Naive thymus-derived CD8-positive, alpha-beta T cell (primary cell): ENCODE measurements at regions not wholly inside any gene's neighbourhood (a gene's known extent, or its start where the extent isn't known, plus 50 kb on each side); places are given as distances from the start of the nearest gene placed in this dataset.

Experiments
- ATAC-seq, 2 donors: fragments of 150-1000 bp; cut with Tn5 transposase in 1 of 2; sonication (Bioruptor Pico), chemical (Tn5 transposase) in 1 of 2; 1 replicate in 1 of 2; 2 replicates in 1 of 2; pipeline ENCODE4 v1.10.0; 2021; ENCODE audit warnings: mild to moderate bottlenecking in 2 of 2, moderate library complexity in 2 of 2
- POLR2A ChIA-PET: fragments of 350-600 bp; sonication (Branson Sonifier 250); formaldehyde crosslinking; loops from one replicate; lab custom pipeline; 2021; ENCODE audit warnings: antibody characterized with exemption; lab: Charles Lee
- DNase-seq, 10 donors: peaks; one replicate each; pipeline versions ENCODE4 v3.0.0 to v3.0.0-alpha.2; 2020 to 2022
- H3K27ac Mint-ChIP-seq, 10 donors: one replicate each; pipeline ENCODE4 v1.8.0; 2020 to 2022; ENCODE audit warnings: mild to moderate bottlenecking in 10 of 10, mixed read lengths in 10 of 10, moderate library complexity in 4 of 10, inconsistent platforms in 1 of 10
- H3K27me3 Mint-ChIP-seq, 5 donors: one replicate each; pipeline ENCODE4 v1.8.0; 2021 to 2022; ENCODE audit warnings: mixed read lengths in 5 of 5
- H3K36me3 Mint-ChIP-seq, 3 donors: one replicate each; pipeline ENCODE4 v1.8.0; 2020 to 2022; ENCODE audit warnings: mixed read lengths in 3 of 3, mild to moderate bottlenecking in 2 of 3, inconsistent platforms in 1 of 3
- H3K4me1 Mint-ChIP-seq, 4 donors: one replicate each; pipeline ENCODE4 v1.8.0; 2021 to 2022; ENCODE audit warnings: mixed read lengths in 4 of 4
- H3K4me3 Mint-ChIP-seq, 10 donors: one replicate each; pipeline ENCODE4 v1.8.0; 2020 to 2022; ENCODE audit warnings: mild to moderate bottlenecking in 10 of 10, mixed read lengths in 10 of 10, moderate library complexity in 6 of 10, inconsistent platforms in 1 of 10
- H3K9me3 Mint-ChIP-seq, 9 donors: one replicate each; pipeline ENCODE4 v1.8.0; 2020 to 2022; ENCODE audit warnings: mixed read lengths in 9 of 9, mild to moderate bottlenecking in 3 of 9, inconsistent platforms in 1 of 9, moderate library complexity in 1 of 9

- Mint-ChIP-seq H3K36me3 (no peaks in the 10 kb centered on the region), H3K27me3 (no peaks in the 10 kb centered on the region), H3K4me1 (no peaks in the 10 kb centered on the region), H3K4me3 (no peak overlapping the region), H3K9me3 (peaks cover 0 to 15% (median 2%) of the 10 kb centered on the region in 9 donors), H3K27ac (no peak overlapping the region)
- ATAC-seq = no peak
- no peak for DNase-seq
- POLR2A ChIA-PET = no interaction called here
Observed at GRCh38 chr2:163849756-163850435, 114.1 kb upstream of the FIGN start.

- H3K4me1 Mint-ChIP-seq = no peaks in the 10 kb centered on the region
- no peak for ATAC-seq
- DNase-seq = no peak
- peaks cover 0 to 2% (median 0%) of the 10 kb centered on the region in 5 donors for H3K27me3 Mint-ChIP-seq
- peaks cover 0 to 10% (median 0%) of the 10 kb centered on the region in 9 donors for H3K9me3 Mint-ChIP-seq
- H3K36me3 Mint-ChIP-seq = no peaks in the 10 kb centered on the region
- H3K4me3 Mint-ChIP-seq = no peak overlapping the region
- POLR2A ChIA-PET = no interaction called here
- H3K27ac Mint-ChIP-seq = no peak overlapping the region
Observed at GRCh38 chr2:163838890-163839289, 103.1 kb upstream of the FIGN start.

- Mint-ChIP-seq H3K4me3 (no peak overlapping the region), H3K27me3 (peaks cover 0 to 2% (median 0%) of the 10 kb centered on the region in 5 donors), H3K36me3 (no peaks in the 10 kb centered on the region), H3K9me3 (peaks cover 0 to 10% (median 2%) of the 10 kb centered on the region in 9 donors), H3K27ac (no peak overlapping the region), H3K4me1 (no peaks in the 10 kb centered on the region)
- POLR2A ChIA-PET = no interaction called here
- no peak for DNase-seq
- no peak for ATAC-seq
Observed at GRCh38 chr2:163836167-163836566, 100.4 kb upstream of the FIGN start.

DNA sequence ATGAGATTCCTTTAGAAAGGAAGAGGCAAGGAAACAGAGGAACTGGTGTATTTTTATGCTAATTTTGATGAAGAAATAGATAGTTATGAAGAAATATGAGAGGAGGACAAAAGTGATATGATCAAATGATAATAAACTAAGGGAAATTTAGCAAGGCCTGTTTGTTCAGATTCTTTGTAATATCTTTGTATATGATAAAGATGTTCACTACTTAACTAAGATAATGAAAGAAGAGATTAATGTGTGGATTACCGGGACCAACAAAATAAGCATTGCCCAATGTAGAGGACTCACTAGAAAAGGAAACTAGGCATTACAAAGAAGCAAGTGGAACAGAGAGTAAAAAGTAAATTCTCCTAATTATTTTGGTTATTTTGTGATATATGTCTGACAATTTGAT is 99.0 kb upstream of the FIGN start:
- no peak for ATAC-seq
- POLR2A ChIA-PET = no interaction called here
- H3K9me3 Mint-ChIP-seq = peaks cover 0 to 5% (median 2%) of the 10 kb centered on the region in 9 donors
- peaks cover 0 to 2% (median 0%) of the 10 kb centered on the region in 5 donors for H3K27me3 Mint-ChIP-seq
- no peak overlapping the region for H3K4me3 Mint-ChIP-seq
- no peak for DNase-seq
- H3K27ac Mint-ChIP-seq = no peak overlapping the region
- H3K4me1 Mint-ChIP-seq = no peaks in the 10 kb centered on the region
- no peaks in the 10 kb centered on the region for H3K36me3 Mint-ChIP-seq

DNA sequence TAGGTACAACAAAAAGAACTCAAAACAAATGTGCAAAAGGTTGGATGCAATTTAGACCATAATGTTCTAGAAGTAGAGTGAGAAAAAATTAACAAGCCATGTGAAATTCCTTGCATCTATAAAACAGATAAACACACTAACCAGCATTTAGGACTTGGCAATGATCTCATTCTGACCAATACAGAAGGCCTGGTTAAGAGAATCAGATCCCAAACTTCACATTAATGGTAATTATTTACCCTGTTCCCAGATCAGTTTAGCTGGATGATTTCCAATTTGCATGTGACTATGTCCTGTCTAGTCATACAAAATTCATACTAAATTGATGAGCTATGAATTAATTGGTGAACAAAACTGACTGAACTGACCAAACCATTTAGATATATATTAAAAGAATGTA is 98.4 kb upstream of the FIGN start:
- ATAC-seq = no peak
- peaks cover 0 to 10% (median 5%) of the 10 kb centered on the region in 9 donors for H3K9me3 Mint-ChIP-seq
- no peak overlapping the region for H3K27ac Mint-ChIP-seq
- DNase-seq = no peak
- H3K4me3 Mint-ChIP-seq = no peak overlapping the region
- peaks cover 0 to 2% (median 0%) of the 10 kb centered on the region in 5 donors for H3K27me3 Mint-ChIP-seq
- H3K36me3 Mint-ChIP-seq = peaks cover 0 to 4% (median 0%) of the 10 kb centered on the region in 3 donors
- POLR2A ChIA-PET = no interaction called here
- H3K4me1 Mint-ChIP-seq = peaks cover 0 to 3% (median 0%) of the 10 kb centered on the region in 4 donors

DNA sequence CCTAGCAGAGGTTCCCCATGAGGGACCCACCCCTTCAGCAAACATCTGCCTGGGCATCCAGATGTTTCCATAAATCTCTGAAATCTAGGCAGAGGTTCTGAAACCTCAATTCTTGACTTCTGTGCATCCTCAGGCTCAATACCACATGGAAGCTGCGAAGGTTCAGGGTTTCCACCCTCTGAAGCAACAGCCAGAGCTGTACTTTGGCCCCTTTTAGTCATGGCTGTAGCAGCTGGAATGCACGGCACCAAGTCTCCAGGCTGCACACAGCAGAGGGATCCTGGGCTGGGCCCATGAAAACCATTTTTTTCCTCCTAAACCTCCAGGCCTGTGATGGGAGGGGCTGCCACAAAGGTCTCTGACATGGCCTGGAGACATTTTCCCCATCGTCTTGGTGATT is 93.0 kb upstream of the FIGN start:
- DNase-seq = no peak
- ATAC-seq = no peak
- no peaks in the 10 kb centered on the region for H3K27me3 Mint-ChIP-seq
- POLR2A ChIA-PET = no interaction called here
- H3K9me3 Mint-ChIP-seq = peaks cover 7 to 24% (median 13%) of the 10 kb centered on the region in 9 donors
- no peak overlapping the region for H3K27ac Mint-ChIP-seq
- H3K4me3 Mint-ChIP-seq = no peak overlapping the region
- H3K4me1 Mint-ChIP-seq = peaks cover 0 to 3% (median 0%) of the 10 kb centered on the region in 4 donors
- peaks cover 0 to 4% (median 0%) of the 10 kb centered on the region in 3 donors for H3K36me3 Mint-ChIP-seq

GRCh38 chr2:163822033-163822432 is 86.2 kb upstream of the FIGN start:
- Mint-ChIP-seq H3K4me1 (no peaks in the 10 kb centered on the region), H3K4me3 (no peak overlapping the region), H3K27me3 (no peaks in the 10 kb centered on the region), H3K36me3 (peaks cover 0 to 5% (median 0%) of the 10 kb centered on the region in 3 donors), H3K9me3 (peaks cover 6 to 34% (median 12%) of the 10 kb centered on the region in 9 donors), H3K27ac (no peak overlapping the region)
- DNase-seq = no peak
- POLR2A ChIA-PET = no interaction called here
- ATAC-seq = no peak

DNA sequence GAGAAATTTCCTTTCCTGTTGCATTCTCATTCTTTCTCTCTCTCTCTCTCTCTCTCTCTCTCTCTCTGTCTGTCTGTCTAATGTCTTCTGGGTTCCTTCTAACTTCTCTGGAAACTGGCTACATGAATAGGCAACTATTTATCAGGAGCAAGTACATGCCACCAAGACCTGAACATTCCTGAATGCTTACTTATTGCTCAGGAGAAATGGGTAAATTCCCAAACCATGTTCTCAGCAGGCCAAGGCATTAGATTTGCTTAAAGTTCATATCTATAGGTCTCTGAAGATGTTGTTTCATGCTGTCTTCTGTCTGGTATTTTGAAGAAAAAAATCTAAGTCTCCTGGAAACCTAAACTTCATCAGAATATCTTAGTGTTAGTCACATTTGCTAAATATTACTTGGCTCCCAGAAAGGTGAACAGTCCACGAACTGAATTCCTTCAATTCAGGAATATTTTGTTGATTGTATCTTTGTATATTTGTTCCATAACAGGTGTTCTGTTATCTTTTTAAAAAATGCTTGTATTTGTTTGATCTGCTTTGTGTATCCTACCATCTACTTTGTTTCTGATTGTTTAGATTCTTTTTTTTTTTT is 77.2 kb upstream of the FIGN start:
- H3K4me1 Mint-ChIP-seq = no peaks in the 10 kb centered on the region
- DNase-seq (no peak), ATAC-seq (no peak)
- no peak overlapping the region for H3K27ac Mint-ChIP-seq
- H3K9me3 Mint-ChIP-seq = peaks cover 9 to 38% (median 15%) of the 10 kb centered on the region in 9 donors
- H3K4me3 Mint-ChIP-seq = no peak overlapping the region
- peaks cover 0 to 5% (median 0%) of the 10 kb centered on the region in 3 donors for H3K36me3 Mint-ChIP-seq
- POLR2A ChIA-PET = no interaction called here
- no peaks in the 10 kb centered on the region for H3K27me3 Mint-ChIP-seq

GRCh38 chr2:163808406-163808805 is 72.6 kb upstream of the FIGN start:
- Mint-ChIP-seq H3K9me3 (peaks cover 0 to 14% (median 10%) of the 10 kb centered on the region in 9 donors), H3K27ac (no peak overlapping the region), H3K36me3 (no peaks in the 10 kb centered on the region), H3K27me3 (no peaks in the 10 kb centered on the region), H3K4me3 (no peak overlapping the region), H3K4me1 (no peaks in the 10 kb centered on the region)
- ATAC-seq (no peak), DNase-seq (no peak)
- POLR2A ChIA-PET = no interaction called here

DNA sequence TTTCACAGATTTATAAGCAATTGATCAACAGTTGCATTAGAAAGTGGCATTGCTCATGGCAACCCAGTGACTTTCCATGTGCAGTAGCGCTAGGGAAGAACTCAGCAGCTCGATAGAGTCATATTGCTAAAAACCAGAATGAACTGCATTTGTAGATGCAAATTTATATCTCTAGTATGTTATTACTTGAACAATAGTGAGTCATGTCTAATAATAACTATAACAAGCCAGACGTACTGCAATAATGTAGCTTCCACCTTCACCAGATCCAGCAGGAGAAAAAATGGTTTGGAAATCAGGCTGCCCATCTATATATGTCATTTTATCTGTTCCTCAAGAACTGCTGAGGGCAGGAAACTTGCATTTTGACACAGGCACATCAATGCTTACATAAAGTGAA is 66.5 kb upstream of the FIGN start:
- ATAC-seq (no peak), DNase-seq (no peak)
- Mint-ChIP-seq H3K27me3 (no peaks in the 10 kb centered on the region), H3K27ac (no peak overlapping the region), H3K4me3 (no peak overlapping the region), H3K9me3 (peaks cover 0 to 23% (median 2%) of the 10 kb centered on the region in 9 donors), H3K4me1 (no peaks in the 10 kb centered on the region), H3K36me3 (no peaks in the 10 kb centered on the region)
- POLR2A ChIA-PET = no interaction called here

- no peaks in the 10 kb centered on the region for H3K4me1 Mint-ChIP-seq
- DNase-seq = no peak
- H3K4me3 Mint-ChIP-seq = no peak overlapping the region
- ATAC-seq = no peak
- POLR2A ChIA-PET = no interaction called here
- H3K36me3 Mint-ChIP-seq = no peaks in the 10 kb centered on the region
- H3K9me3 Mint-ChIP-seq = peaks cover 0 to 25% (median 2%) of the 10 kb centered on the region in 9 donors
- H3K27me3 Mint-ChIP-seq = no peaks in the 10 kb centered on the region
- H3K27ac Mint-ChIP-seq = no peak overlapping the region
Observed at GRCh38 chr2:163801486-163801885, 65.7 kb upstream of the FIGN start.

- no peak for DNase-seq
- H3K4me3 Mint-ChIP-seq = no peak overlapping the region
- POLR2A ChIA-PET = no interaction called here
- ATAC-seq = no peak
- no peaks in the 10 kb centered on the region for H3K36me3 Mint-ChIP-seq
- H3K27ac Mint-ChIP-seq = no peak overlapping the region
- no peaks in the 10 kb centered on the region for H3K27me3 Mint-ChIP-seq
- no peaks in the 10 kb centered on the region for H3K4me1 Mint-ChIP-seq
- H3K9me3 Mint-ChIP-seq = peaks cover 0 to 25% (median 2%) of the 10 kb centered on the region in 9 donors
Observed at GRCh38 chr2:163800951-163801381, 65.2 kb upstream of the FIGN start.

DNA sequence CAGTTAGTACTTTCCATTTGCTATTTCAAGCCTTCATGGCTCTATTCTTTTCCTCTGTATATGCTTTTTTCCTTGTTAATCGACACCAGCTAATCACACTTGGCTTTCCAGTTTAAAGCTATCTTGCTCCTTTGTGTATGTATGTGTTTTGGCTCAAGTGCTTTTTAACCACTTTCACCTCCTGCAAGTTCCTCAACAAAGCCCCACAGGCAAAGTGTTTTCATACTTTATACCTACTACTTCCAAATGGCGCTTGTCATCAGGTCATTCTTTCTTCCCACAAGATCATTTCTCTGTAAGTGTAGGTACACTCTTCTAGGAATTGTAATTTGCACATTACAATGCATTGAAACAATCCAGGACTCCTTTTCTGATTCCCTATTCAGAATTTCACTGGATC is 64.0 kb upstream of the FIGN start:
- H3K9me3 Mint-ChIP-seq = peaks cover 0 to 25% (median 2%) of the 10 kb centered on the region in 9 donors
- no peaks in the 10 kb centered on the region for H3K27me3 Mint-ChIP-seq
- POLR2A ChIA-PET = no interaction called here
- ATAC-seq (no peak), DNase-seq (no peak)
- no peaks in the 10 kb centered on the region for H3K4me1 Mint-ChIP-seq
- no peaks in the 10 kb centered on the region for H3K36me3 Mint-ChIP-seq
- H3K4me3 Mint-ChIP-seq = no peak overlapping the region
- no peak overlapping the region for H3K27ac Mint-ChIP-seq
